PC-3 (cell line): ENCODE measurements at regions not wholly inside any gene's neighbourhood (a gene's known extent, or its start where the extent isn't known, plus 50 kb on each side); places are given as distances from the start of the nearest gene placed in this dataset.

ENCODE experiments used
- ATAC-seq: fragments of 200-7000 bp; cut with Tn5 transposase; 2 replicates; pipeline ENCODE4 v1.9.1; 2020; ENCODE audit warnings: mild to moderate bottlenecking, moderate library complexity
- BruUV-seq: library from RNA; stranded (reverse); fragments of 400-500 nt; replicated peaks from 2 replicates; lab custom pipeline; 2021; lab: Mats Ljungman, UMichigan
- CTCF ChIA-PET: fragments of 300-600 bp; sonication (Branson Sonifier 250); formaldehyde crosslinking; loops from one replicate; lab custom pipeline; 2022; ENCODE audit warnings: antibody characterized with exemption; lab: Charles Lee
- POLR2A ChIA-PET: fragments of 300-600 bp; sonication (Branson Sonifier 250); formaldehyde crosslinking; loops from one replicate; lab custom pipeline; 2022; ENCODE audit warnings: antibody characterized with exemption; ENCODE audit not compliant: unreplicated experiment; lab: Charles Lee
- DNase-seq: peaks from one replicate; pipeline ENCODE4 v3.0.0-alpha.2; 2015
- H2AFZ ChIP-seq: fragments of 300-600 bp; sonication (generic); 2 replicates; pipeline ENCODE4 v1.6.0; 2016; ENCODE audit warnings: antibody characterized with exemption, low read length
- H3F3A ChIP-seq: fragments of 300-600 bp; sonication (generic); one replicate; pipeline ENCODE4 v1.6.0; 2017; ENCODE audit warnings: antibody characterized with exemption, low read length, control low read depth, mild to moderate bottlenecking; ENCODE audit not compliant: unreplicated experiment
- H3K27ac ChIP-seq: fragments of 300-600 bp; sonication (generic); 2 replicates; pipeline ENCODE4 v1.5.1; 2016; ENCODE audit warnings: mild to moderate bottlenecking, low read length
- H3K27me3 ChIP-seq: fragments of 300-600 bp; sonication (generic); 2 replicates; pipeline ENCODE4 v1.6.1; 2016; ENCODE audit warnings: low read length, mixed read lengths
- H3K36me3 ChIP-seq: fragments of 300-600 bp; sonication (generic); 2 replicates; pipeline ENCODE4 v1.6.1; 2016; ENCODE audit warnings: low read depth, mixed run types, low read length, mixed read lengths
- H3K4me1 ChIP-seq: fragments of 300-600 bp; sonication (generic); 2 replicates; pipeline ENCODE4 v1.5.1; 2016; ENCODE audit warnings: low read length; ENCODE audit not compliant: insufficient read depth
- H3K4me2 ChIP-seq: fragments of 300-600 bp; sonication (generic); 2 replicates; pipeline ENCODE4 v1.6.0; 2016; ENCODE audit warnings: low read length
- H3K4me3 ChIP-seq: fragments of 300-600 bp; sonication (generic); 2 replicates; pipeline ENCODE4 v1.5.1; 2016; ENCODE audit warnings: mild to moderate bottlenecking, low read length, mixed read lengths
- H3K79me2 ChIP-seq: fragments of 300-600 bp; sonication (generic); 2 replicates; pipeline ENCODE4 v1.6.1; 2017; ENCODE audit warnings: low read length, mixed read lengths
- H3K9ac ChIP-seq: fragments of 300-600 bp; sonication (generic); 2 replicates; pipeline ENCODE4 v1.6.0; 2016; ENCODE audit warnings: mild to moderate bottlenecking, low read length
- H3K9me2 ChIP-seq: fragments of 300-600 bp; sonication (generic); replicated peaks from 2 replicates; pipeline ENCODE4 v1.6.1; 2016; ENCODE audit warnings: mixed run types, low read length, mixed read lengths
- H3K9me3 ChIP-seq: fragments of 300-600 bp; sonication (generic); 2 replicates; pipeline ENCODE4 v1.6.1; 2016; ENCODE audit warnings: low read length, mixed read lengths
- H4K20me1 ChIP-seq: fragments of 300-600 bp; sonication (generic); 2 replicates; pipeline ENCODE4 v1.6.1; 2016; ENCODE audit warnings: low read length, mixed read lengths
- CTCF ChIP-seq: fragments of 300-600 bp; sonication (generic); conservative IDR thresholded peaks from 2 replicates; pipeline ENCODE4 v1.5.1; 2017; ENCODE audit warnings: antibody characterized with exemption, low read depth, mild to moderate bottlenecking, low read length
- EZH2 ChIP-seq: fragments of 300-600 bp; sonication (generic); IDR thresholded peaks from one replicate; pipeline ENCODE4 v1.6.1; 2017; ENCODE audit warnings: antibody characterized with exemption, mild to moderate bottlenecking, low read length; ENCODE audit not compliant: unreplicated experiment
- EZH2phosphoT487 ChIP-seq: fragments of 300-600 bp; sonication (generic); IDR thresholded peaks from 2 replicates; pipeline ENCODE4 v1.6.1; 2018; ENCODE audit warnings: mild to moderate bottlenecking, antibody characterized with exemption, low read length, borderline replicate concordance
- intact Hi-C: fragments of 100-400 bp; cut with micrococcal nuclease; formaldehyde crosslinking; loops from 2 replicates; pipeline ENCODE4 v1.9.0; 2023

DNA sequence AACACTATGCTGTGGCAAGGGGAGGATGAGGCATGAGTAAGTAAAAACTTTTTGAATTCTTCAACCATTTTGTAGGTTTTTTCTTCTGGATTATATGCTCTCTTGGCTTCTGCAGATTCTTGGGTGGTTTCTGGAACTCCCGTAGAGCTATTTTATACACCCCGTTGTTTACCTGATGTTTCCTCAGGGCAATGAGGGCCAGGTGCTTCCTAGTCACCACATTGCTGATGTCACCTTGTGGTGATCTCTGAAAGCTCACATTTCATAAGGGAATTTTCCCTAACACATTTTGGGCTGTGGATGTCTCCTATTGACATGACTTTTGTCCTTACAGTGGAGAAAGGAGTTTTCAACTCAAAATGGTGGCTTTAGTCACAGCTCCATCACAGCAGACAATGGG, 356.6 kb downstream of the PLA2G4A start:
- H3K27ac ChIP-seq, result 0 out of 2 replicates have a peak overlapping the region, but pooled peaks have one; percentile 20
- no peaks in the 10 kb centered on the region for H3K9me3 ChIP-seq
- H3K4me1 ChIP-seq, result no peaks in the 10 kb centered on the region
- H3K36me3 ChIP-seq, result no peaks in the 10 kb centered on the region
- CTCF ChIA-PET, result no interaction called here
- TF ChIP-seq EZH2phosphoT487, result no peak
- no peak for TF ChIP-seq EZH2
- TF ChIP-seq CTCF, result no peak
- H3K9me2 ChIP-seq, result no peaks in the 10 kb centered on the region
- H3K27me3 ChIP-seq, result no peaks in the 10 kb centered on the region
- no TSS peak for BruUV-seq
- no peak overlapping the region for H3K4me2 ChIP-seq
- POLR2A ChIA-PET, result no interaction called here
- no peak overlapping the region for H2AFZ ChIP-seq
- DNase-seq, result peak; percentile 26
- H3K4me3 ChIP-seq, result no peak overlapping the region
- intact Hi-C loops, result no loop called here
- H3F3A ChIP-seq, result no peaks in the 10 kb centered on the region
- H4K20me1 ChIP-seq, result no peaks in the 10 kb centered on the region
- ATAC-seq, result no peak
- H3K9ac ChIP-seq, result no peak overlapping the region
- no peaks in the 10 kb centered on the region for H3K79me2 ChIP-seq

GRCh38 chr1:187197685-187198084, 368.9 kb downstream of the PLA2G4A start:
- intact Hi-C loops, result no loop called here
- Histone ChIP-seq H3K27ac (no peak overlapping the region), H3K4me1 (no peaks in the 10 kb centered on the region), H3K9me3 (no peaks in the 10 kb centered on the region), H3K9me2 (no peaks in the 10 kb centered on the region), H4K20me1 (no peaks in the 10 kb centered on the region), H3F3A (no peaks in the 10 kb centered on the region), H2AFZ (no peak overlapping the region), H3K4me2 (no peak overlapping the region), H3K36me3 (no peaks in the 10 kb centered on the region), H3K4me3 (no peak overlapping the region), H3K79me2 (no peaks in the 10 kb centered on the region), H3K27me3 (no peaks in the 10 kb centered on the region), H3K9ac (no peak overlapping the region)
- DNase-seq (no peak), ATAC-seq (no peak)
- POLR2A ChIA-PET, result no interaction called here
- CTCF ChIA-PET, result no interaction called here
- BruUV-seq, result no TSS peak
- no peak for TF ChIP-seq EZH2phosphoT487
- no peak for TF ChIP-seq EZH2
- TF ChIP-seq CTCF, result no peak

DNA sequence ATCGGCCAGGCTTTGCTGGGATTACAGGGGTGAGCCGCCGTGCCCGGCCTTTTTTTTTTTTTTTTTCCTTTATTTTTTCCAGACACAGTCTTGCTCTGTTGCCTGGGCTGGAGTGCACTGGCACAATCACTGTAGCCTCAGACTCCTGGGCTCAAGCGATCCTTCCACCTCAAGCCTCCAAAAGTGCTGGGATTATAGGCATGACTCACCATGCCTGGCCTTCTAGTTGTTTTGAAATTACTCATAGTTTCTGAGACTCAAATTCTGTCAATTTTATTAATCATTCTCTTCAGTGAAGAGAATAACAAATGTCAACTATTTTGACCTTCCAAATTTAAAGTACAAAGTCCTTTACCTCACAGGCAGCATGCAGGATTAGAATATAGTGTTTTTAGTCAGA, 374.5 kb downstream of the PLA2G4A start:
- BruUV-seq, result no TSS peak

More for the DNA sequence above, 374.5 kb downstream of the PLA2G4A start:
- H3K4me1 ChIP-seq, result peaks cover 5% of the 10 kb centered on the region; the same call in 1 of the 2 replicates
- TF ChIP-seq EZH2phosphoT487, result no peak
- no peak for TF ChIP-seq CTCF
- TF ChIP-seq EZH2, result no peak
- H3K27ac ChIP-seq, result no peak overlapping the region
- H3K9ac ChIP-seq, result no peak overlapping the region
- H4K20me1 ChIP-seq, result no peaks in the 10 kb centered on the region
- no peaks in the 10 kb centered on the region for H3K9me3 ChIP-seq
- intact Hi-C loops, result no loop called here
- POLR2A ChIA-PET, result no interaction called here
- DNase-seq, result peak; percentile 73
- H3K9me2 ChIP-seq, result no peaks in the 10 kb centered on the region
- H3F3A ChIP-seq, result no peaks in the 10 kb centered on the region
- H3K4me3 ChIP-seq, result no peak overlapping the region
- H3K27me3 ChIP-seq, result no peaks in the 10 kb centered on the region
- no peaks in the 10 kb centered on the region for H3K79me2 ChIP-seq
- H2AFZ ChIP-seq, result no peak overlapping the region
- H3K4me2 ChIP-seq, result no peak overlapping the region
- CTCF ChIA-PET, result no interaction called here
- no peaks in the 10 kb centered on the region for H3K36me3 ChIP-seq
- peak; percentile 90 for ATAC-seq
